ELR (cell line): ENCODE measurements at regions not wholly inside any gene's neighbourhood (a gene's known extent, or its start where the extent isn't known, plus 50 kb on each side); places are given as distances from the start of the nearest gene placed in this dataset.
"Not testable (repeated sequence)": the region's sequence is repeated elsewhere in the genome, so short reads cannot be mapped to it uniquely, and the experiment has no call there.

ENCODE experiments used
- DNase-seq: peaks from one replicate; pipeline ENCODE4 v3.0.0-alpha.2; 2015; ENCODE audit warnings: low read depth

DNA sequence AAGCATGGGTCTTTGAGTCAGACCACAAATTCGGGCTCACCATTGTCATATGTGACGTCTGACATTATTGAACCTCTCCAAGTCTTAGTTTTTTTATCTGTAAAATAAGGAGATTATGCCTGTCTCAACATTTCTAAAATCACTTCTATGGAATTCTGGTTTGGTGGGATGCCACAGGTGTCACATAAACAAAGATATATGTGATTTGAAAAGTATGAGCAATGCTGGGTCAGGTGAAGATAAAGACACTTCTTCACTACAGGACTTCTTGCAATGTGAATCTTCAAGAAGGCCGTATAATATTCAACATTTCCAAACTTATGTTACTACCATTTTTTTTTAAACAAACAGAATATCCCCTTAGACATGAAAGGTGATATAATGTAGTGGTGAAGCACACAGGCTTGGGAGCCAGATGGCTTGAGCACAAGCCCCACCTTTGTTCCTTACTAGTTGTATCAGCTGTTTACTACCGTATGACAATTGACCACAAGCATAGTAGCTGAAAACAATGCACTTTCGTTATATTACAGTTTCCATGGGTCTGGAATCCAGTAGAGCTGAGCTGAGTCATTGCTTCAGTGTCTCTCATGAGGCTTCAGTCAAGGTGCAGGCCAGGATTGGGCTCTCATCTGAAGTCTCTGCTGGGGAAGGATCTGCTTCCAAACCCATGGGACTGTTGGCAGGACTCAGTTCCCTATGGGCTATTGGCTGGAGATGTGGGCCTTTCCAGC is 87.7 kb downstream of the UTP18 start:
- no peak for DNase-seq

DNA sequence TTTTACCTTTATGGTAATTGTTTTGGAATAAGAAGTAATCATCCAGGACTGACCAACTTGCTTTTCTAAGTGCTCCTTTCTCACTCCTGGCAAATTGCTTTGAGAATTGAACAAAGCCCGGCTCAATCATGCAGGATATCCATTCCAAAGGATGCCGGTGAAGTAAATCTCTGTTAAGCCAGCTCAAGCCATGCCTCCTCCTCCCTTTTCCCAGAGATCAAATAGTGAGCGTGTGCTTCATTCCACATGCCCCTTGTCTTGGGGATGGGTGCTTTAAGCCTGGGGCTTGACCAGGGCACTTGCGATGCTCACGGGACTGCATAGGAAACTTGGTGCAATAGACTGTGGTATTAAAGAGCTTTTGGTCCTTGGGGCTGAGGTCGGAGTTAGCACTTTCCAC is 90.7 kb downstream of the UTP18 start:
- no peak for DNase-seq

DNA sequence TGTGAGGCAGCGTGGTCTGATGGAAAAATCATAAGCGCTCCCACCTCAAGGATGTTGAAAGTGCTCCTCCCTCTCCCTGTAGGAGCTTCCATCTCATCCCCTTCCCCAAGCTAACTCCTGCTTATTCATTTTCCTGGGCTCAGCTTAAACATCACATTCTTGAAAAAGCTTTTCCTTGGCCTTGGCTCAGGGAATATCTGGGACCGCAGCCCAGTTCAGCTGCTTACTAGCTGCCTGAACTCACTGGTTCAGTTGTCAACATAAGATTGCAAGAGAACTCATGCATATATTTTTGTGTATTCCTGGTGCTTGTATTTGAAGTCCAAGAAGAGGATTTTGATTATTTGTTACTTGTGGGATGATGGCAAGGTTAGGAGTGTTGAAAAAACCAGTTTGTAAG is 91.5 kb downstream of the UTP18 start:
- DNase-seq: no peak

DNA sequence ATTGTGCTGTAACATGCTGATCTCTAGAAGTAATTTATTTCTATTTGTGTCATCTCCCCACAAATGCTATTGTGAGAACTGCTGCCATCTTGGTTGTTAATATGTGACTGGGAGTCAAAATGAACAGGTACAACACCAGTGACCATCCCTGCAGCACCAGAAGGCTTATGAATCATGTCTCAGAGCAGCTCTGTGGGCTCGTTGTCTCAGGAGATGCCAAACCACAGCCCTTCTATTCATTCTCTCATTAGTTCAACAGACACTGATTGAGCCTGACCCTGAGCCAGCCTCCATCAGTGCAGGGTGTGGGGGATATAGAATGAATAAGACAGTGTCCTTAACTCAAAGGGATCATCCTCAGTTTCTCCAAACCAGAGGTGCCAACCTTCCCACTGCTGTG is 92.5 kb downstream of the UTP18 start:
- no peak for DNase-seq

DNA sequence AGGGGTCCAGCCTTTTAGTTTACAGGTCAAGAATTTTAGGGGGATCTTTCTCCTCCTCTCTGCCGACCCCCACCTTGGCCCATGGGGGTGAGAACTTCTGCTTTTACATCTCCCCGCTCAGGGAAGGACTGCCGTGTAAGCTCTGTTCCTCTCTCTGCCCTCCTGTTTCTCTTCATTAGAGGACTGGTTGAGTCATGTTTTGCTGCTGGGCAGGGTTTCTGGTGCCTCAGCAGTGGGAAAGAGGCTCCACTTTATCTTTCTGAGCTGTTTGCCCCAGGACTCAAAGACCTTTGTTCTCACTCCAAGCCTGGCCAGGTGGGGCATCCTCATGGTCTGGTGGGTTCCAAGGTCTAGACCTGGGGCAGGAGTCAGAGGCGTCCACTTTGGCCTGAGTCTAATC is 93.0 kb downstream of the UTP18 start:
- no peak for DNase-seq

DNA sequence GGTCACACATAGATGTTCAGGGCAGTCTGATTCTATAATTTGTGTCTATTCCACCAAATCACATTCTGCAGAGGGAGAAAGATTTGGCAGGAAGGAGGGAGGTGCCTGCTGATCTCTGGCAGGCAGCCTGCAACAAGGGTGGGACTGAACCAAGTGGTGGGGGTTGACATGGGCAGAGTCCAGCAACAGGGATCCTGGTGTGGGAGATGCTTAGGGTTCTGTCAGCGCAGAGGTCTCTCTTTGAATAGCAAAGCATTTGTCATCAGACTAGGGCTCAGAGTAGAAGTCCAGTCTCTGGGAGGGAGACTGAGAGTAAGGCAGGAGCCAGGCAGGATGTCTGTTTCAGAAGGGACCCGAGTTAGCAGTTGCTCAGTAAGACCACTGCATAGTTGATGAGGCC is 94.6 kb downstream of the UTP18 start:
- no peak for DNase-seq

DNA sequence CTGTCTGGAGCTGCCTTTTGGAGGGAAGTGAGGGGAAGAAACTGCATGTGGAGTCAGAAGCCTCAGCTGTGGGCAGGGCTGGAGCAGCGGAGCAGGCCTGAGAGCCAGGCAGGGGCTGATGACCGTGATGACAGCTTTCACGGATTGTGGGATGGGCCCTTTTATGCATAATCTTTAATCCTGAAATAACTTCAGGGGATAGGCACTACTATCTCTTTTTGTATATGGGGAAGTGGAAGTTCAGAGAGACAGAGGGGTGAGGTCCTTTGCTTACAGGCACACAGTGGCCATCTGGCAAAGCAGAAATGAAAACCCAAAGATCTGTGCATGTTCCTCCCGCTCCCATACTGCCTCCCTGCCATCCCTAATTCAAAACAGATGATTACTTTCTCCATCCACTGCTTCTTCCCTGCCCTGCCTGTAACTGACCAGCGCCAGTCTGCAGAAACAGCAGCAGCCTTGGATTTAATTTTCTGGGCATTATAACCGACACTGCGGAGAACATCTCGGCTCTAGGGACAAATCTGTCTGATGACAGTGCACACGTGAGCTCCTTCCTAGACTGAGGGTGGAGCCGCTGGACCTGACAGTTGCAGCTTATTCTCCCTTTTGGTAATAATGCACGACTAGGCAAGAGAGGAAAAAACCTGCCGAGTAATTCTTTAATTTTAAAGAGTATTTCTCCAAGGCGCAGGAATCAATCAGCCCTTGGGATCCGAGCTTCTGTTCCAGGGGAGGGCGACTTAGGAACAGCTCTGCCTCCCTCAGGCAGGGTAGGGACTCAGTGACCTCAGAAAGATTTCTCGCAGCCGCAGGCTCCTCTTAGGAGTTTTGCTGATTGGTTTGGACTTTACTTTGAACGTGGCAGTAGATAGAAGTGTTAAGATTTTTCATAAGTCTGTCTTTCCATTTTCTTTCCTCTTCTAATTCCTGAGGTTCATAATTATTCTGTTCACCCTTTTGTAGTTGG is 95.4 kb downstream of the UTP18 start:
- no peak for DNase-seq

DNA sequence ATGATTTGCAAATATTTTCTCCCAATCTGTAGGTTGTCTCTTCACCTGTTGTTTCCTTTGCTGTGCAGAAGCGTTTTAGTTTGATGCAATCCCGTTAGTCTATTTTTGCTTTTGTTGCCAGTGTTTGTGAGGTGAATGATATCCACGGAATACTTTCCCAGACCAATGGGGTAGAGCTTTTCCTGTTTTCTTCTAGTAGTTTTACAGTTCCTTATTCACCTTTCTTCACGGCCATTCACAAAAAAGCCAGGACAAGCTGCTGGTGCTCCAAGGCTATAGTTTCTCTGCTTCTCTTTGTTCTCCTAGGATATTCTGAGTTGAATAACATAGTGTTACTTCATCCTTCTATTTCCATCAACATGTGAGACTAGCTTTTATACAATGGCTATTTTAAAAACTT is 98.7 kb downstream of the UTP18 start:
- DNase-seq: no peak

DNA sequence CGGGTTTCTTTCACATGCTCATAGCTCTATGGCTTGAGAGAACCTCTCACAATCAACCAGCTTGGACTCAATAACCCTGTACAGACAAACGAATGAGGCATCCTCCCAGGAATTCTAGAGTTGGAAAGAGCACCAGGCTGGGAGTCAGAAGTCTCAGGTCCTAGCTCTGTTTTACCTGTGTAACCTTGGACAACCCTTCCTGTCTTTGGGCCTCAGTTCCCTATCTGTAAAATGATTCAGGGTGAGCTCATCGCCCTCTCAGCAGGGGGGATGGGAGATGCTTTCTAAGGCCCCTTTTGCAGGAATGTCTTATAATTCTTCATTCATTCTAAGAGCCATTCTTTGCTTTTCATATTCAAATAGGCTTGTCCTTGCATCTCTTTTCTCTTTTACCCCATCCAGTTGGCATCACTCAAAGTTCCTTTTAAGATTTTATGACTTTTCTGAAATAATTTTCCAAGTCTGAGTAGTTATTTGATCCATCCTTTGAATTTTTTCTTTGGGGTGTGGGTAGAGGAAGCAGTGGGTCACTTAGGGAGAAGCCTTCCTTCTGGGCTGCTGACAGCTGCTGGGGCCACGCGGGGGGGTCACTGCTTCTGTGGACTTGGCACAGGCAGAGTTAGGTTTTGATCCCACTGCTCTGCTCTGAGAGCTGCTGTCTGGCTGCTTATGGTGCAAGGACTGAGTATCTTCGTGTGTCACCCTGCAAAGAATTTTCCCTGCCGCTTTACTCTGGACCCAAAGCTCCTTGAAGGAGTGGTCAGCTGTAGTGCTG is 102.7 kb downstream of the UTP18 start:
- DNase-seq: no peak

DNA sequence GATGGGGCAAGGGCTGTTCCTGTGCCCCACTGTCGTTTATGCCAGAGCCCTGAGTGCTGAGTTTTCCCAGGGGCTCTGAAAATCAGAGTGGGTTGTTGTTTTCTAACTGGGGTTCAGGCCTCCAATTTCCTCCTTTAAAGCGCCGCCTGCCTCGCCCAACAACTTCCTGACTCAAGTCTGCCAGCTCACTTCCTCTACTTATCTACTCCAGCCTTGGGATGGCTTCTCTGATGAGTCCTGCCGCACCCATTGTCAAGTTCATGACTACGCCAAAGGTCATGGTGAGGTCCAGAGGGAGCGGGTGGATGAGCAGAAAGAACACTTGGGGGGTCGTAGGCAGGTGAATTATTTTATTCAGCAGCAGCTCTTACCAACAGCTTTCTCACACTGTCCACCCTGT is 104.7 kb downstream of the UTP18 start:
- no peak for DNase-seq

DNA sequence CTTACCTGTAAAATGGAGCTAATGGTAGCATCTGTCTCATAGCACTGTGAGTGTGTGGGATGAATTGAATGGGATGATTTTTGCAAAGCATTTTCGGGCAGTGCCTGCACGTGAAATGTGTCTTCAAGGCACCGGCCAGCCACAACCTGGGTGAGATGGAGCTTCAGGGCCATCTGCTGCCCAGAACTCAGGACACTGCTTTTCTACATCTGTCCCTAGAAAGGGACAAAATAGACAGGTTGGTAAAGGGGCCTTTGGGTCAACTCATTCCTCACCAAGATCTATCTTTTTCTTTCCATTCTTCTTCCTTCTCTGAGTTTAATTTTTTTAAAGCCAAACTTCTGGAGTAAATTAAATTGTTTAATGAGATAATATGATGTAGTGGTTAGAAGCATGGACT is 106.5 kb downstream of the UTP18 start:
- DNase-seq: no peak

DNA sequence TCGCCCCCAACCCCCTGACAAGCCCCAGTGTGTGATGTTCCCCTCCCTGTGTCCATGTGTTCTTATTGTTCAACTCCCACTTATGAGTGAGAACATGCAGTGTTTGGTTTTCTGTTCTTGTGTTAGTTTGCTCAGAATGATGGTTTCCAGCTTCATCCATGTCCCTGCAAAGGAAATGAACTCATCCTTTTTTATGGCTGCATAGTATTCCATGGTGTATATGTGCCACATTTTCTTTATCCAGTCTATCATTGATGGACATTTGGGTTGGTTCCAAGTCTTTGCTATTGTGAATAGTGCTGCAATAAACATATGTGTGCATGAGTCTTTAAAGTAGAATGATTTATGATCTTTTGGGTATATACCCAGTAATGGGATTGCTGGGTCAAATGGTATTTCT is 107.5 kb downstream of the UTP18 start:
- not testable (repeated sequence) for DNase-seq

DNA sequence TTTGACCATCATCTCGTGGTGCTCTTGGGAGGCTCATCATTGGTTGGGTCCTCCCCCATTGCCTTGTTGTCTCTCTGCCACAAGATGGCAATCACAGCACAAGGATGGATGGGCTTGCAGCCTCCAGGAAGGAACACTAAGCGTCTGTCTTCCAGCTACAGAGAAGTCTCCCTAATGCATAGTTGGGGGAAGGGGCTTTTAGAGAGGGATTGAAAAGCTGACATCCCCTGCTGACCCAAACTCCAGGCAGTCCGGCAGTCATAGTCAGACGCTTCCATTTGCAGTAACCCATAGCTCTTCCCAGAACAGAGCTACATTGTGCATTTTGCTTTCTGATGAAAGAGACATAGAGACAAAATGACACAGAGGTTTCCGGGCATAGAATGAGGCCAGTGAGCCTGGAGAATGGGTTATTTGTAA is 111.4 kb downstream of the UTP18 start:
- DNase-seq: peak; percentile 74

DNA sequence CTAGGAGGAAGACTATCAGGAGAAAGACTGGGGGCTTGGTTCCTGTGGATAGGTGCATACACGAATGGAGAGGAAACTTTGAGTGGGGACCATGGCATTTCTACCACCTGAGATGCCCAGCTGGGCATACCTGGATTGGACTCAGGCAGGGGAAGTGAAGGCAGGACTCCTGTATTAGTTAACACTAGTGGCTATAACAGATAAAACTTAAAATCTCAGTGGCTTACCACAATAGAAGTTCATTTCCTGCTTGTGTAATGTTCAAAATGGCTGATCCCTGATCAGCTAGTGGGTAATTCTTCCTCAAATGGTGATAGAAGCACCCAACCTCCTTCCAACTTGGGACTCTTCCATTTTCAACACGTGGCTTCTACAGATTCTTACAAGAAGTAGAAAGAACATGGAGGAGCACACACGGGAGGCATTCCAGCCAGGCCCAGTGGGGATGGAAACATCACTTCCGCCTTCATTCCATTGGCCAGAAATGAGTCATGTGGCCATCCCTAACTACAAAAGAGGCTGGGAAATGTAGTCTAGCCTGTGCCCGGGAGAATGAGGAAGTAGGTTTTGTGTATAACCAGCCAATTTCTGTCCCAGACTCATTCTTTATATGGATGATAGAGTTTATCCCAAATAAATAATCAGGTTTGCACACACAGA is 112.1 kb downstream of the UTP18 start:
- DNase-seq: peak; percentile 76

DNA sequence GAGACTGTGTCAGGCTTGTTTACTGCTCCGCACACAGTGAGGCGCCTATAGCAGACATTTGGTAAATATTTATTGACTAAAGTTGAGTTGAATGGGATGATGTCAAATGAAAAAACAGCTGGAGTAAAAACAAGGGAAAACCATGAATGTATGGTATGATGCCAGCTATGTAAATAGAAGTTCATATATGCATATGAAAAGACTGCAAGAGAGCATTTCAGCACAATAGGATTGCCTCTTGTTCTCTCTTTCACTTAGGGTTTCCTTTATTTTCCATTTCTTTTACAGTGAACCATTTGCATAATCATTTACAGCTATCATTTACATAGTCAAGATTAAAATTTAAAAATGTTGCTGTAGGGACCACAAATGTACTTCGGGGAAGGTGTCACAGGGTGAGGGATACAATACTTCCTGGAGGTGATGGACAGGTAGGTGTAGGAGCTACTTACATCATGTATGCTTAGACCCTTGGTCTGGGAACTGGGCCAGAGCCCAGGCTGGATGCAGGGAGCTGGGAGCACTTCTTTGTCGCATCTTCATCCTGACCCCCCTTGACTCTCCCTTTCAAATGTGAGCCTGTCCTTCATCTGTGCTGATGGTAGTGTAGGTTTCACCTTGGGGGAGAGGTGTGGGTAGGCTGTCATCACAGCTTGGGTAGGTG is 113.3 kb downstream of the UTP18 start:
- no peak for DNase-seq

DNA sequence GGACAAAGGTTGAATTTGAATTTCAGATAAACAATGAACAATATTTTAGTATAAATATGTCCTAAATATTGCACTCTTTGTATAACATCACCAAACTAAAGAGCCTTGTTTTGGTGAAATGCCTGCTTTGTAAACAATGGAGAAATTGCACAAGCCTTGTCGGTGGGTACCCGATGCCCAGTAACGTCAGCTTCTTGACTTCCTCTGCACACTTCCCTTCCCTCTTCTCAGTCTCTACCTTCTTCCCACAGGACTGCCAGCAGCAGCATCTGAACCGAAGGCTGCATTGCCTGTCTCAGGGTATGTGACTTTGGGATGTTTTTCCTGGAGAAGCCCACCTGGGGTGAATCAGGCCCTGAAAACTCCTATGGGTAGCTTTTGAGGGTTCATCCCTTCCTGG is 113.9 kb downstream of the UTP18 start:
- no peak for DNase-seq

DNA sequence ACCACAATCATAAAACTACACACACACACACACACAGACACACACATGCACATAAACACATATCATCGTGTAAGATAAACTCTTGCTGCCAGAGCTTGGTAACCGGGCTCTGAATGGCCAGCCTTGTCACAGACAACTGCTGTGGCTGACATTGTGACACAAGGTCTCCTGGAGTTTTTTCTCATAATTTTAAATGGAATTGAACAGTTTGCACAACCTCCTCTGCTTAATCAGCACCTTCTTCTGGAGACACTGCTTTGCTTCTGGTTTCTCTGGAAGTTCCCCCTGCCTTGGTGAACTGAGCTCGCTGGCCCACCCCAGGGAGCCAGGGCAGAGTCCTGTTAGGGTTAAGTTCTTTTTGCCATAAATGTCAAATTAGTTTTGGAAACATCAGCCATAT is 115.4 kb downstream of the UTP18 start:
- no peak for DNase-seq

DNA sequence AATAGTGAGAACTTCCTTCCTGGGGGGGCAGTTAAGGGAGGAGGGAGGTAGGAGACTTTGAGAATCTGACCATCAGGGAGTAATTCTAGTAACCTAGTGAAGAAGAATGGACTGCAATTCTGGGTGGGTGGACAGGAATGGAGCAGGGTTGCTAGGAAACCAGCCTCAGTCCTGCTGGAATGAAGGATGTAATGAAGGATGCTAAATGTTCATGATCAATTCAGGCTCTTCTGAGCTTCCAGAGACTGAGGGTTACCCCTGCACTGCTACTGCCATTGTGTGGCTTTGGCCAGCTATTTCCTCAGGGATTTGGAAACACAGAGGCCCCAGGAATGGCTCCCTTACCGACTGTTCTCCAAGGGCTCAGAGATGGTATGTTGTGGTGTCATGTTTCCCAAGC is 116.4 kb downstream of the UTP18 start:
- DNase-seq: no peak

DNA sequence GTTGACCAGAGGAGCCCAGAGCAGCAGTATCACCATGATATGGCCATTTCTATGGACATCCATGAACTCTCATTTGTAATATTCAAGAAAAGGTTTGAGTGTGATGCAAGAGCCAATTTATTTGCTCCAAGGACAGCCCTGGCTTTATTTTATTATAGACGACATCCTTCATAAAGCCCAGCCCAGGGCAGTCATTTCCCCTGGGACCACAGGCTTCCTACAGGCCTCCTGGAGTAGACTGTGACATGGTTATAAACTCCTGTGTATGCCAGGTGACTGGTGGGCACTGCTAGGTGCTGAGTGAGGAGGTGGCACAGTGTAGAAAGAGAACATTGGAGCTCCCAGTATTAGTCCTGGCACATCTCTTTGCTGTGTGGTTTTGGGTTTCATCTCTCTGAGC is 120.9 kb downstream of the UTP18 start:
- DNase-seq: no peak

DNA sequence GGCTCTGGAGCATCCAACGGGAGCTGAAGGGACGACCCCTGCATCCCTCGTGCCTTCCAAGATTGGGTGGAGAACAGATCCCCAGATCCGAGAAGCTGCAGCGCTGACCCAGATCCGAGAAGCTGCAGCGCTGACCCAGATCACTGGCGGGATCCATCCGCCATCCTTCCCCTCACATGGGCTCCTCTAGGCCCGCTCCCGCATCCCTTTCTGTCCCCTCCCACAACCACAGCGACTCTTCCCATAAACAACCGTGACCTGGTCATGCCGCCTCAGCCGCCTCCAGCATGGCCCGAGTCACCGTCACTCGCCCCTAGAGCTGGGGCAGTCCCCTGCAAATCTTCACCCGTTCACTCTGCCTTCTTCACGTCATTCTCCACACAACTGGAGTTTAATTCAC is 124.9 kb downstream of the UTP18 start:
- no peak for DNase-seq

DNA sequence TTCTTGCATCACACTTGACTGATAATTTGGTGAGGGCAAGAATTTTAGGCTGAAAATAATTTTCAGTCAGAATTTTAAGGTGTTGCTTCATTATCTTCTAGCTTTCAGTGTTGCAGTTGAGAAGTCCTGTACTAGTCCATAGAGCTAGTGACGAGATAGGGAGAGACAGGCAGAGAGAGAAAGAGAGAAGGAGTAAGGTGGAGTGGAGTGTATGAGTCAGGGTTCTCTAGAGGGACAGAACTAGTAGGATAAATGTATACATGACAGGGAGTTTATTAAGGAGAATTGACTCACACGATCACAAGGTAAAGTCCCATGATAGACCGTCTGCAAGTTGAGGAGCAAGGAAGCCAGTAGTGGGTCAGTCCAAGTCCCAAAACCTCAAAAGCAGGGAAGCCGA is 127.2 kb downstream of the UTP18 start:
- no peak for DNase-seq

DNA sequence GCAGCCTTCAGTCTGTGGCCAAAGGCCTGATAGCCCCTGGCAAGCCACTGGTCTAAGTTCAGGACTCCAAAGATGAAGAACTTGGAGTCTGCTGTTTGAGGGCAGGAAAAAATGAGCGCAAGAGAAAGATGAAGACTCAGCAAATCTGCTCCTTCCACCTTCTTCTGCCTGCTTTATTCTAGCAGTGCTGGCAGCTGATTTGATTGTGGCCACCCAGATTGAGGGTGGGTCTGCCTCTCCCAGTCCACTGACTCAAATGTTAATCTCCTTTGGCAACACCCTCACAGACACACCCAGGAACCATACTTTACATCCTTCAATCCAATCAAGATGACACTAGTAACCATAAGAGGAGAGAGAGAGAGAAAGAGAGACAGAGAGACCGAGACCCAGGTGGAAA is 127.6 kb downstream of the UTP18 start:
- DNase-seq: no peak
